GM12865 (cell line): ENCODE measurements at regions not wholly inside any gene's neighbourhood (a gene's known extent, or its start where the extent isn't known, plus 50 kb on each side); places are given as distances from the start of the nearest gene placed in this dataset.

Source experiments
- DNase-seq: peaks from one replicate; pipeline ENCODE4 v3.0.0; 2010; ENCODE audit warnings: low read depth
- H3K4me3 ChIP-seq: 2 replicates; pipeline ENCODE4 v1.5.1; 2011; ENCODE audit warnings: mild to moderate bottlenecking, low read depth, low read length, control low read depth
- CTCF ChIP-seq: IDR thresholded peaks from 2 replicates; pipeline ENCODE4 v1.5.1; 2011; ENCODE audit warnings: low read length, control low read depth, low read depth, inconsistent platforms; ENCODE audit not compliant: insufficient read depth; ENCODE audit errors: missing control alignments

GRCh38 chr10:131027256-131027655 is 284.3 kb downstream of the TCERG1L start:
- TF ChIP-seq CTCF, result no peak
- H3K4me3 ChIP-seq, result no peak overlapping the region
- no peak for DNase-seq

GRCh38 chr10:131031346-131031745 is 280.2 kb downstream of the TCERG1L start:
- no peak for DNase-seq
- no peak for TF ChIP-seq CTCF

GRCh38 chr10:131032329-131033165 is 279.0 kb downstream of the TCERG1L start:
- H3K4me3 ChIP-seq, result no peak overlapping the region
- no peak for DNase-seq
- TF ChIP-seq CTCF, result no peak

More at GRCh38 chr10:131031346-131031745, 280.2 kb downstream of the TCERG1L start:
- no peak overlapping the region for H3K4me3 ChIP-seq

- TF ChIP-seq CTCF, result no peak
- no peak for DNase-seq
- H3K4me3 ChIP-seq, result no peak overlapping the region
These were observed 278.1 kb downstream of the TCERG1L start for GRCh38 chr10:131033166-131034085.

GRCh38 chr10:131034451-131034850 is 277.1 kb downstream of the TCERG1L start:
- no peak for TF ChIP-seq CTCF
- no peak overlapping the region for H3K4me3 ChIP-seq
- no peak for DNase-seq

- no peak for DNase-seq
- no peak for TF ChIP-seq CTCF
- H3K4me3 ChIP-seq, result no peak overlapping the region
These were observed 275.7 kb downstream of the TCERG1L start for GRCh38 chr10:131035779-131036178.
